Endothelial cell (in vitro differentiated cells): ENCODE measurements at regions not wholly inside any gene's neighbourhood (a gene's known extent, or its start where the extent isn't known, plus 50 kb on each side); places are given as distances from the start of the nearest gene placed in this dataset.
"Not testable (repeated sequence)": the region's sequence is repeated elsewhere in the genome, so short reads cannot be mapped to it uniquely, and the experiment has no call there.

Source experiments
- DNase-seq: peaks from one replicate; pipeline ENCODE4 v3.0.0; 2021; ENCODE audit warnings: low spot score
- H3K27ac Mint-ChIP-seq: one replicate; pipeline ENCODE4 v1.8.0; 2021; ENCODE audit warnings: mixed read lengths, inconsistent platforms; ENCODE audit not compliant: unreplicated experiment
- H3K27me3 Mint-ChIP-seq: one replicate; pipeline ENCODE4 v1.8.0; 2021; ENCODE audit warnings: mild to moderate bottlenecking, moderate library complexity, mixed read lengths, inconsistent platforms; ENCODE audit not compliant: unreplicated experiment
- H3K36me3 Mint-ChIP-seq: one replicate; pipeline ENCODE4 v1.8.0; 2021; ENCODE audit warnings: mild to moderate bottlenecking, low read depth, mixed read lengths, inconsistent platforms; ENCODE audit not compliant: unreplicated experiment
- H3K4me1 Mint-ChIP-seq: one replicate; pipeline ENCODE4 v1.8.0; 2021; ENCODE audit warnings: mild to moderate bottlenecking, mixed read lengths, inconsistent platforms; ENCODE audit not compliant: unreplicated experiment
- H3K4me3 Mint-ChIP-seq: one replicate; pipeline ENCODE4 v1.8.0; 2021; ENCODE audit warnings: mild to moderate bottlenecking, mixed read lengths, inconsistent platforms; ENCODE audit not compliant: unreplicated experiment
- H3K9me3 Mint-ChIP-seq: one replicate; pipeline ENCODE4 v1.8.0; 2021; ENCODE audit warnings: mixed read lengths, inconsistent platforms; ENCODE audit not compliant: unreplicated experiment
- CTCF ChIP-seq: fragments of 200-600 bp; sonication (generic); IDR thresholded peaks from one replicate; pipeline ENCODE4 v1.5.0; 2021; ENCODE audit warnings: antibody characterized with exemption; ENCODE audit not compliant: unreplicated experiment

- H3K27me3 Mint-ChIP-seq = no peaks in the 10 kb centered on the region
- H3K4me1 Mint-ChIP-seq = peaks cover 2% of the 10 kb centered on the region
- no peaks in the 10 kb centered on the region for H3K36me3 Mint-ChIP-seq
- no peaks in the 10 kb centered on the region for H3K9me3 Mint-ChIP-seq
- DNase-seq = no peak
- H3K27ac Mint-ChIP-seq = no peak overlapping the region
- TF ChIP-seq CTCF = no peak
- H3K4me3 Mint-ChIP-seq = no peak overlapping the region
Observed at GRCh38 chr6:82553863-82554531, 190.4 kb downstream of the TPBG start.

- Mint-ChIP-seq H3K4me3 (no peak overlapping the region), H3K4me1 (peaks cover 2% of the 10 kb centered on the region), H3K27ac (no peak overlapping the region), H3K27me3 (no peaks in the 10 kb centered on the region), H3K9me3 (no peaks in the 10 kb centered on the region), H3K36me3 (no peaks in the 10 kb centered on the region)
- TF ChIP-seq CTCF = no peak
- no peak for DNase-seq
Observed at GRCh38 chr6:82554666-82555065, 191.0 kb downstream of the TPBG start.

- no peaks in the 10 kb centered on the region for H3K36me3 Mint-ChIP-seq
- no peaks in the 10 kb centered on the region for H3K9me3 Mint-ChIP-seq
- H3K4me1 Mint-ChIP-seq = peaks cover 2% of the 10 kb centered on the region
- TF ChIP-seq CTCF = no peak
- H3K27me3 Mint-ChIP-seq = no peaks in the 10 kb centered on the region
- H3K27ac Mint-ChIP-seq = no peak overlapping the region
- DNase-seq = no peak
- no peak overlapping the region for H3K4me3 Mint-ChIP-seq
Observed at GRCh38 chr6:82555801-82556200, 192.2 kb downstream of the TPBG start.

- H3K27ac Mint-ChIP-seq, H3K4me1 Mint-ChIP-seq: not testable (repeated sequence)
Observed at GRCh38 chr6:82558531-82558930, 194.9 kb downstream of the TPBG start.

GRCh38 chr6:82567621-82568020, 204.0 kb downstream of the TPBG start:
- no peak for TF ChIP-seq CTCF
- Mint-ChIP-seq H3K36me3 (no peaks in the 10 kb centered on the region), H3K27ac (no peak overlapping the region), H3K4me1 (peaks cover 5% of the 10 kb centered on the region), H3K27me3 (no peaks in the 10 kb centered on the region), H3K9me3 (no peaks in the 10 kb centered on the region), H3K4me3 (no peak overlapping the region)
- no peak for DNase-seq

More at GRCh38 chr6:82558531-82558930, 194.9 kb downstream of the TPBG start:
- not testable (repeated sequence) for DNase-seq, H3K27me3 Mint-ChIP-seq, H3K4me3 Mint-ChIP-seq, H3K9me3 Mint-ChIP-seq, H3K36me3 Mint-ChIP-seq
